HG03460 (cell line): ENCODE measurements at regions not wholly inside any gene's neighbourhood (a gene's known extent, or its start where the extent isn't known, plus 50 kb on each side); places are given as distances from the start of the nearest gene placed in this dataset.

Experiments used
- ATAC-seq: cut with Tn5 transposase; IDR thresholded peaks from one replicate; pipeline ENCODE4 v1.9.1; 2021; ENCODE audit not compliant: unreplicated experiment

- ATAC-seq, result no peak
Measured at GRCh38 chr9:84173961-84174360, 166.6 kb downstream of the SLC28A3 start.

- ATAC-seq, result no peak
Measured at GRCh38 chr9:84174486-84174885, 166.1 kb downstream of the SLC28A3 start.

DNA sequence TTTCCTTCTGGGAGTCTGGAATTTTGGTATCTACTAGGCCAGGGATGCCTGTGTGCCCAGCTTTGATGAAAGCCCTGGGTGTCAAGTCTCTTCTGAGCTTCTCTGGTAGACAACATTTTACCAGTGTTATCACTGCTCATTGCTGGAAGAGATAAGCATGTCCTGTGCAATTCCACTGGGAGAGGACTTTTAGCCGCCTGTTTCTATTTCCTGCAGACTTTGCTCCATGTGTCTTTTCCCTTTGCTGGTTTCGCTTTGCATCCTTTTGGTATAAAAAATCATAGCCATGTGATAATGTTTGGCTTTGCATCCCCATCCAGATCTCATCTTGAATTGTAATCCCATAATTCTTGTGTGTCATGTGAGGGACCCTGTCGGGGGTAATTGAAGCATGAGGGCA, 163.2 kb downstream of the SLC28A3 start:
- no peak for ATAC-seq

GRCh38 chr9:84179531-84179930, 161.0 kb downstream of the SLC28A3 start:
- no peak for ATAC-seq

DNA sequence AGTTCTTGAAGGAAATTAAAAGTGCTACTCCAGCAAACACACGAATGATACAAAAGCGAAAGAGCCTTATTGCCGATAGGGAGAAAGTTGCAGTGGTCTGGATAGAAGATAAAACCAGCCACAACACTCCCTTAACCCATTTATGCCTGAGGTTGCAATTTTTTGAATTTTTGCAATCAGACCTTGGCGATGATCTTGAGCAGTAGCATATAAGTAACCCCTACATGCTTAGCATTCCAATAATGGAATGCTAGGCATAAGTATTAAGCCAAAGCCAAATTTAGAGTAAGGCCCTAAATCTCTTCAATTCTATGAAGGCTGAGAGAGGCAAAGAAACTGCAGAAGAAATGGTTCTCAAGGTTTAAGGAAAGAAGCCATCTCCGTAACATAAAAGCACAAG, 153.5 kb downstream of the SLC28A3 start:
- ATAC-seq, result no peak

DNA sequence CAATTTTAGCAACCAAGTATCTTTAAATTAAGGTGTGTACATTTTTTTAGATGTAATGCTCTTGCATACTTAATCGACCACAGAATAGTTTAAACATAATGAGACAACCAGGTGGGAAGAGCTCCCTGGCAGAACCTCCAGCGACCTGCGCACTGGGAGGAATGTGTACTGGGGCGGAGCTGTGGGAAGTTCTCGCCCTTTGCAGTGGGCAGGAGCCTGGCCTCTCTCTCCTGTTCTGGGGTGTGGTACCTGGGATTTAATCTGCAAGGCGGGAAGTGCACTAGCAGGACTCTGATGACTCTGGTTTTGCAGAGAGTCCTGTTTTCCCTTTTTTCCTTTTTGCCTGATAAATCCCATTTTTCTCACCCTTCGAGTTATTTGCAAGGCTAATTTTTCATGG, 150.7 kb downstream of the SLC28A3 start:
- no peak for ATAC-seq

- no peak for ATAC-seq
Measured at GRCh38 chr9:84190411-84190810, 150.1 kb downstream of the SLC28A3 start.

DNA sequence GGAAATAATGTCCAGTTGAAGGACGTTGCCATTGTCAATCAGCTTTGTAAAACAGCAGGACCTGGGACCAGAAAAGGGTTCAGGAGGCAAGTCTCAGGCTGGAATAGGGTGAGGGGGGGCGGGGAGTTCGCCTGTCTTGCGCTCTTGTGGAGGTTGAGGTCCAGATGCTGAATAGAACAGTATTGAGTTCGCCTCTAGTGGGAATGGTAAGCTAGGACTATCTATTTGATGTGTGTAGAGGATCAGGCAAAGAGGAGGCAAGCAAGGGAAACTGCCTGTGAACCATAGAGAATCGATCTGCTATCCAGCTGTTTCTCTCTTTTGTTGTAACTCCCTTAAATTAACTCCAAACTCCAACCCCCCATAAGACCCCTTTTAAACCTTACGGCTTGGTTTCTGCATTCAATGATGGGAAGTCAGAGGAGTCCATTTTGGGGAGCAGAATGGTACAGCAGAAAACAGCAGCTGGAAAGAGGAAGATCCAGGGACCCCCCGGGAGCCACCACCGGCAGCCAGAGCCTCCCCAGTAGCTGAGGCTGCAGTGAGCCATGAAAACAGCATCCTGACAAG, 133.7 kb downstream of the SLC28A3 start:
- no peak for ATAC-seq

GRCh38 chr9:84207491-84207951, 133.0 kb downstream of the SLC28A3 start:
- ATAC-seq, result no peak

- ATAC-seq, result no peak
Measured at GRCh38 chr9:84212246-84212645, 128.3 kb downstream of the SLC28A3 start.

GRCh38 chr9:84212982-84213381, 127.6 kb downstream of the SLC28A3 start:
- no peak for ATAC-seq

DNA sequence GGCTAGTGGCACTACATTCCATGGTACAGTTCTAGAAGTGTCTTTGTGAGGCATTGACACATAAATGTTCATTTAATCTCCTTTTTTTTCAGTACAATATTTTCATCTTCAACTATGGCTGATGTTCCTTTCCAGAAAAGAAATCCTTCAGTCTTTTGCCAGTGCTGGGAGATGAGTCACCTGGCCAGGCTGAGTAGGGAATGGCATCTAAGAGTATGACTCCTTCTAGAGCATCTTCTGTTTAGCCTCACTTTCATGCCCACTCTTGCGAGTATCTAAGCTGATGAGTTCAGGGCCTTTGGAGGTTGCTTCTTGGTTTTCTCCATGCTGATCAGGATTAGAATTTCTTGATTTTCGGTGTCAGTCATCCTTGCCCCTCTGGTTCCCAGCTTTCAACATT, 124.4 kb downstream of the SLC28A3 start:
- no peak for ATAC-seq

GRCh38 chr9:84218322-84218721, 122.2 kb downstream of the SLC28A3 start:
- ATAC-seq, result no peak

DNA sequence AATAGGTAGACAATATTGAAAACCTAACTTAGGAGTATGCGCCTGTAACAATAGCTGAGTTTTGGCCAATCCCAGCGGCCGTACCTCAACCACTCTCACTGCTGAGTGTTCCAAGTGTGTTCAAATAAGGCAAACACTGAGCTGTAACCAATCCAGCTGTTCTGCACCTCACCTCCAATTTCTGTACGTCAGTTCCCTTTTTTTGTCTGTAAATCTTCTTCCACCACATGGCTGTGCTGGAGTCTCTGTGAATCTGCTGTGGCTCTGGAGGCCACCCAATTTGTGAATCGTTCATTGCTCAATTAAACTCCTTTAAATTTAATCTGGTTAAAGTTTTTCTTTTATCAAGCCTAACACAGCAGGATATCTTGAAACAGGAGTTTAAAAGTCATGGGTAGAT, 116.3 kb downstream of the SLC28A3 start:
- ATAC-seq, result no peak
